DND-41 (cell line): ENCODE measurements at regions not wholly inside any gene's neighbourhood (a gene's known extent, or its start where the extent isn't known, plus 50 kb on each side); places are given as distances from the start of the nearest gene placed in this dataset.
"Not testable (repeated sequence)": the region's sequence is repeated elsewhere in the genome, so short reads cannot be mapped to it uniquely, and the experiment has no call there.

ENCODE experiments used
- ATAC-seq: fragments of 200-7000 bp; cut with Tn5 transposase; 3 replicates; pipeline ENCODE4 v1.9.1; 2021; ENCODE audit warnings: low read depth; ENCODE audit not compliant: insufficient read depth
- DNase-seq: peaks from one replicate; pipeline ENCODE4 v3.0.0-alpha.2; 2020
- H2AFZ ChIP-seq: 2 replicates; pipeline ENCODE4 v1.6.0; 2012; ENCODE audit warnings: low read depth, low read length
- H3K27ac ChIP-seq: 2 replicates; pipeline ENCODE4 v1.5.1; 2012; ENCODE audit warnings: low read length, inconsistent platforms
- H3K27me3 ChIP-seq: fragments of 200-600 bp; sonication (generic); 2 replicates; pipeline ENCODE4 v1.6.0; 2012; ENCODE audit warnings: low read length, mild to moderate bottlenecking, inconsistent platforms; ENCODE audit not compliant: insufficient read depth, poor library complexity
- H3K36me3 ChIP-seq: 2 replicates; pipeline ENCODE4 v1.5.1; 2012; ENCODE audit warnings: low read length, inconsistent platforms; ENCODE audit not compliant: insufficient read depth
- H3K4me1 ChIP-seq: 2 replicates; pipeline ENCODE4 v1.5.1; 2012; ENCODE audit warnings: mild to moderate bottlenecking, low read length; ENCODE audit not compliant: insufficient read depth
- H3K4me2 ChIP-seq: 2 replicates; pipeline ENCODE4 v1.6.0; 2012; ENCODE audit warnings: mild to moderate bottlenecking, moderate library complexity, low read length, inconsistent platforms; ENCODE audit not compliant: insufficient read depth
- H3K4me3 ChIP-seq, 2 experiments: fragments of 200-600 bp in 1 of 2; shearing (Covaris generic) in 1 of 2; 2 replicates each; pipeline ENCODE4 v1.5.1; 2012 to 2016; ENCODE audit warnings: inconsistent platforms in 2 of 2, low read length in 2 of 2, mild to moderate bottlenecking in 2 of 2, low read depth in 1 of 2, moderate library complexity in 1 of 2
- H3K79me2 ChIP-seq: 2 replicates; pipeline ENCODE4 v1.6.0; 2012; ENCODE audit warnings: low read length, inconsistent platforms; ENCODE audit not compliant: insufficient read depth
- H3K9ac ChIP-seq: 2 replicates; pipeline ENCODE4 v1.6.0; 2012; ENCODE audit warnings: low read depth, mild to moderate bottlenecking, inconsistent platforms, low read length, moderate library complexity
- H3K9me3 ChIP-seq: 2 replicates; pipeline ENCODE4 v1.5.1; 2012; ENCODE audit warnings: low read length, moderate library complexity, mild to moderate bottlenecking, inconsistent platforms; ENCODE audit not compliant: insufficient read depth, severe bottlenecking
- H4K20me1 ChIP-seq: 2 replicates; pipeline ENCODE4 v1.6.0; 2012; ENCODE audit warnings: low read length; ENCODE audit not compliant: insufficient read depth
- EZH2 ChIP-seq: IDR thresholded peaks from 3 replicates; pipeline ENCODE4 v1.6.1; 2012; ENCODE audit warnings: borderline replicate concordance, low read depth, mild to moderate bottlenecking, moderate library complexity, low read length, inconsistent platforms; ENCODE audit not compliant: severe bottlenecking
- TF ChIP-seq, protein P1 (sequence below): IDR thresholded peaks from 2 replicates; pipeline ENCODE4 v1.5.1; 2012; ENCODE audit warnings: borderline replicate concordance, low read length, moderate library complexity, mild to moderate bottlenecking; ENCODE audit not compliant: poor library complexity, severe bottlenecking; ENCODE audit errors: extremely low read depth

DNA sequence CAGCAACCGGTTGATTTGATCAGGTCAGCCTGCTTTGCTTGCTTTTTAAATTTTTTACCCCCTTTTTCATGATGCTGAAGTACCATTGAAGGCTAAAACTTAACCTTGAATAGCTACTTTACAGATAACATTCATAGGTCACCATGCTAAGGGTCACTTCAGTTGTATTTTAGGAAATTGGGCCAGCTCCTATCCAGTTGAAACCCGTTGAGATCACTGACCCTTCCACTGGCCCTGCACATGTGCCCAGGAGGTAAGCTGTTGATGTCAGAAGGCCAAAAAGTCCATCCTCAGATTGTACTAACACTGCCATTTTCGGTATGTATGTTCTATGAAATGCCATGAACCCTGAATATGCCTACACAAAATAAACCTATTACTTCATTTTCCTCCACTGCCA is 133.0 kb upstream of the FAT4 start:
- Histone ChIP-seq H3K27me3 (no peaks in the 10 kb centered on the region), H3K4me3 (no peak overlapping the region), H3K36me3 (no peaks in the 10 kb centered on the region), H3K4me1 (no peaks in the 10 kb centered on the region), H3K4me2 (no peak overlapping the region), H2AFZ (no peak overlapping the region), H3K9me3 (no peaks in the 10 kb centered on the region), H3K27ac (no peak overlapping the region), H3K79me2 (no peaks in the 10 kb centered on the region), H3K9ac (no peak overlapping the region), H4K20me1 (no peaks in the 10 kb centered on the region)
- TF ChIP-seq, protein P1, sequence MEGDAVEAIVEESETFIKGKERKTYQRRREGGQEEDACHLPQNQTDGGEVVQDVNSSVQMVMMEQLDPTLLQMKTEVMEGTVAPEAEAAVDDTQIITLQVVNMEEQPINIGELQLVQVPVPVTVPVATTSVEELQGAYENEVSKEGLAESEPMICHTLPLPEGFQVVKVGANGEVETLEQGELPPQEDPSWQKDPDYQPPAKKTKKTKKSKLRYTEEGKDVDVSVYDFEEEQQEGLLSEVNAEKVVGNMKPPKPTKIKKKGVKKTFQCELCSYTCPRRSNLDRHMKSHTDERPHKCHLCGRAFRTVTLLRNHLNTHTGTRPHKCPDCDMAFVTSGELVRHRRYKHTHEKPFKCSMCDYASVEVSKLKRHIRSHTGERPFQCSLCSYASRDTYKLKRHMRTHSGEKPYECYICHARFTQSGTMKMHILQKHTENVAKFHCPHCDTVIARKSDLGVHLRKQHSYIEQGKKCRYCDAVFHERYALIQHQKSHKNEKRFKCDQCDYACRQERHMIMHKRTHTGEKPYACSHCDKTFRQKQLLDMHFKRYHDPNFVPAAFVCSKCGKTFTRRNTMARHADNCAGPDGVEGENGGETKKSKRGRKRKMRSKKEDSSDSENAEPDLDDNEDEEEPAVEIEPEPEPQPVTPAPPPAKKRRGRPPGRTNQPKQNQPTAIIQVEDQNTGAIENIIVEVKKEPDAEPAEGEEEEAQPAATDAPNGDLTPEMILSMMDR, result no peak
- TF ChIP-seq EZH2, result no peak
- no peak for ATAC-seq
- no peak for DNase-seq

DNA sequence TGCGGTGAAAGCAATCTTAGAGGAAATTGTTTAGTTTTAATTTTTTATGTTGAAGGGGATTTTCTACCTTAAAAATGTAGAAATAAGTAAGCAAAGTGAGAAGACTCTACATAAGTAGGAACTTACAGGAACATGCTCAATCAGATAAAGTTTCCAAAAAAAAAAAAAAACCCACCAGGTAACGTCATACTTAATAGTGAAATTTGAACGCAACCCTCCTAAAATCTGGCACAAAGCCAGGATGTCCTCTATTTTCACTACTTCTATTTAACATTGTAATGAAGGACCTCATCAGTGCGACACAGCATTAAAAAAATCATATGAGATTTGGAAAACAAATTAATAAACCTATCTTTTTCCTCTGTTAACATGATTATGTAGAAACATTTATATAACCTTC is 135.0 kb upstream of the FAT4 start:
- DNase-seq (no peak), ATAC-seq (no peak)
- no peaks in the 10 kb centered on the region for H3K27me3 ChIP-seq
- no peak overlapping the region for H3K4me3 ChIP-seq
- H3K4me1 ChIP-seq, result no peaks in the 10 kb centered on the region
- TF ChIP-seq, protein P1, result no peak
- TF ChIP-seq EZH2, result no peak
- H3K4me2 ChIP-seq, result no peak overlapping the region
- H3K79me2 ChIP-seq, result no peaks in the 10 kb centered on the region
- H4K20me1 ChIP-seq, result no peaks in the 10 kb centered on the region
- no peak overlapping the region for H3K9ac ChIP-seq
- H3K9me3 ChIP-seq, result no peaks in the 10 kb centered on the region
- no peak overlapping the region for H3K27ac ChIP-seq
- H3K36me3 ChIP-seq, result no peaks in the 10 kb centered on the region
- no peak overlapping the region for H2AFZ ChIP-seq

DNA sequence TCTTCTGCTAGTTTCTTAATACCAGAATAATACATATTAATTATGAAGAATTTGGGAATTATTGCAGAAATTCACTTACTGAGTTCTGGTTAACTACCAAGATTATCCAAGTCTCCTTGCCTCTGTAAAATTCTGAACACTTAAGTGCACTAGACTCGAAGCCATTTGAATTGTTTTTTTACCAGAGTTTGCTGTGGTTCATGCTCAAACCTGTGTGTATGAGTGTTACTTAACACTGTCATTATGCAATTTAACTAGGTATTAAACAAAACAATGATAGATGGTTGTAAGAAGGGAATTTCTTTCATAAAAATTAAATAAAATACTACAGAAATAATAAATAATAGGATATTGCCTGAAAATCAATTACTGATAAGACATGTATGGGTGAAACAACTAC is 145.6 kb upstream of the FAT4 start:
- Histone ChIP-seq H4K20me1 (no peaks in the 10 kb centered on the region), H3K79me2 (no peaks in the 10 kb centered on the region), H3K9me3 (no peaks in the 10 kb centered on the region), H3K9ac (no peak overlapping the region), H2AFZ (no peak overlapping the region), H3K4me1 (no peaks in the 10 kb centered on the region), H3K27me3 (no peaks in the 10 kb centered on the region), H3K4me2 (no peak overlapping the region), H3K4me3 (no peak overlapping the region), H3K27ac (no peak overlapping the region), H3K36me3 (no peaks in the 10 kb centered on the region)
- no peak for ATAC-seq
- TF ChIP-seq, protein P1, result no peak
- TF ChIP-seq EZH2, result no peak
- DNase-seq, result no peak

DNA sequence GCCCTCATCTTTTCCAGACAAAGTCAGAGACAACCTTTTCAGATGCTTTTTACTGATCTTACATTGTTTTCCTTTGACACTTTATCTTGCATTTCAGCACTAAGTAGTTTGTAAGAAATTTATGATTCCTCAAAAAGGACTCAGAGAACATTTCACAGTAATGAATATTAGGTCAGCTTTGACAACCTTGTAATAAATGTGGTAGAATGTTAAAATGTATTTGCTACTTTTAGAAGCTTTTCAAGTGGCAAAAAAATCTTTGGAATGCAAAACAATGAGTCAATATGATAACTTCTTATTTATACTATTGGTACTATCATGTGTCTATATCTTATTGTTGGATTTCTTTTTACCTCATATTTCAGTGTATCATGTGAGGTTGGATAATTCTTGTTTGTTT is 146.2 kb upstream of the FAT4 start:
- H3K27ac ChIP-seq, result no peak overlapping the region
- no peaks in the 10 kb centered on the region for H3K79me2 ChIP-seq
- H4K20me1 ChIP-seq, result no peaks in the 10 kb centered on the region
- no peak overlapping the region for H3K4me3 ChIP-seq
- no peaks in the 10 kb centered on the region for H3K27me3 ChIP-seq
- H3K9me3 ChIP-seq, result no peaks in the 10 kb centered on the region
- H2AFZ ChIP-seq, result no peak overlapping the region
- H3K36me3 ChIP-seq, result no peaks in the 10 kb centered on the region
- TF ChIP-seq, protein P1, result no peak
- TF ChIP-seq EZH2, result no peak
- H3K9ac ChIP-seq, result no peak overlapping the region
- H3K4me1 ChIP-seq, result no peaks in the 10 kb centered on the region
- ATAC-seq (no peak), DNase-seq (no peak)
- H3K4me2 ChIP-seq, result no peak overlapping the region

DNA sequence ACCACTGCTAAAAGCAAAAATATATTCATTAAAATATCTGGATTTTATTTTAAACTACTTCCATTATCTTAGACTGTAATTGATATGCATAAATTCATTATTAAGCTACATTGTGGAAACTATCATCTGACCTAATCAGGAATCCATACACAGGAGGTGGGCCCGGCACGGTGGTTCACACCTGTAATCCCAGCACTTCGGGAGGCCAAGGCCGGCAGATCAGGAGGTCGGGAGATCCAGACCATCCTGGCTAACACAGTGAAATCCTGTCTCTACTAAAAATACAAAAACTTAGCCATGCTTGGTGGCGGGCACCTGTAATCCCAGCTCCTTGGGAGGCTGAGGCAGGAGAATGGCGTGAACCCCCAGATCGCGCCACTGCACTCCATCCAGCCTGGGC is 148.7 kb upstream of the FAT4 start:
- H3K4me1 ChIP-seq, DNase-seq, H4K20me1 ChIP-seq, H3K4me2 ChIP-seq, H3K9me3 ChIP-seq, H3K9ac ChIP-seq, H2AFZ ChIP-seq, H3K27me3 ChIP-seq, H3K79me2 ChIP-seq, ATAC-seq, H3K27ac ChIP-seq, H3K36me3 ChIP-seq, H3K4me3 ChIP-seq: not testable (repeated sequence)
